Brain microvascular endothelial cell (primary cell): ENCODE measurements at regions not wholly inside any gene's neighbourhood (a gene's known extent, or its start where the extent isn't known, plus 50 kb on each side); places are given as distances from the start of the nearest gene placed in this dataset.

Experiments
- DNase-seq: peaks from one replicate; pipeline ENCODE4 v3.0.0-alpha.2; 2020
- H3K27ac ChIP-seq: fragments of 250-450 bp; sonication (Bioruptor Pico); 2 replicates; pipeline ENCODE4 v1.5.1; 2020; ENCODE audit warnings: mild to moderate bottlenecking, moderate library complexity
- H3K27me3 ChIP-seq: fragments of 250-450 bp; sonication (Bioruptor Pico); replicated peaks from 2 replicates; pipeline ENCODE4 v1.5.1; 2020; ENCODE audit warnings: mild to moderate bottlenecking
- H3K36me3 ChIP-seq: fragments of 250-450 bp; sonication (Bioruptor Pico); replicated peaks from 2 replicates; pipeline ENCODE4 v1.5.1; 2020; ENCODE audit warnings: mild to moderate bottlenecking
- H3K4me3 ChIP-seq: 2 replicates; pipeline ENCODE4 v1.5.1; 2011; ENCODE audit warnings: low read depth, mild to moderate bottlenecking, control low read depth, low read length, moderate library complexity
- CTCF ChIP-seq: IDR thresholded peaks from 2 replicates; pipeline ENCODE4 v1.5.1; 2011; ENCODE audit warnings: low read depth, mild to moderate bottlenecking, moderate library complexity, low read length, control low read depth, inconsistent platforms; ENCODE audit errors: missing control alignments
- in situ Hi-C: cut with HindIII; loops from 2 replicates; pipeline ENCODE4 v1.10.0; 2017; ENCODE audit warnings: low sequenced_read_pairs, low pct_ligation_motif_present

DNA sequence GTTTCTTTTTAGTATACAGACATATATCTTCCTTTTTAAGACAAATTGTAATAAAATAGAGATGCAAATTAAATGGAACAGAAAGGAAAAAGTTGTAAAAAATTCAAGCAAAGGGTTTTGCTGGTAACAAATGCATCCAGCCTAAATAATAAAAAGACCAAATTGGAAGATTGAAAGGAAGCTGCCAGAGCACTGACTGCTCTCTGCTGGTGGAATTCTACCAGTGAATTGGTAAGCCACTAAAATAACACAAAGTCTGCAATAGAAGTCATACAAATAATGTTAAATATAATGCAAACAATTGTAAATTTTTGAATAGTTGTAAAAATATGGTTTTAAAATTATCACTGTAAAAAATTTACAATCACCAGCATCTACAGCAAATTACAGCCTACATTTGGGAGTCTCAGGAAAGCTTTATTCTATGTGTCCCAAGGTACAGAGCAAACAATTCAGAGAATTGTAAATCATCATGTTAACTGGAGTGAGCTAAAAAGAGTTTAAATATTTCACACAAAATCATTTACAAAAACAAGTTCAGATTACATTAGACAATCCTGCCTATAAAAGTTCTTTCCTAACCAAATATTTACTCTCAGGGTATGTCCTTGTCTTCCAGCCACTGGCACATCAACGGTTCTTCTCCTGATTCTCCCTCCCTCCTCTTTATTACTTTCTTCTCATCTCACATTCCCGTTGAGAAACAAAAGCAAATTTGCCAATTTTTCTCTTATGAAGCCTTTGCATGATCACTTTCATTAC is 1322.5 kb downstream of the PCDH7 start:
- in situ Hi-C loops: no loop called here
- H3K27me3 ChIP-seq: no peaks in the 10 kb centered on the region
- no peak for DNase-seq
- peak; percentile 13 for TF ChIP-seq CTCF
- no peak overlapping the region for H3K27ac ChIP-seq
- no peaks in the 10 kb centered on the region for H3K36me3 ChIP-seq
- no peak overlapping the region for H3K4me3 ChIP-seq

DNA sequence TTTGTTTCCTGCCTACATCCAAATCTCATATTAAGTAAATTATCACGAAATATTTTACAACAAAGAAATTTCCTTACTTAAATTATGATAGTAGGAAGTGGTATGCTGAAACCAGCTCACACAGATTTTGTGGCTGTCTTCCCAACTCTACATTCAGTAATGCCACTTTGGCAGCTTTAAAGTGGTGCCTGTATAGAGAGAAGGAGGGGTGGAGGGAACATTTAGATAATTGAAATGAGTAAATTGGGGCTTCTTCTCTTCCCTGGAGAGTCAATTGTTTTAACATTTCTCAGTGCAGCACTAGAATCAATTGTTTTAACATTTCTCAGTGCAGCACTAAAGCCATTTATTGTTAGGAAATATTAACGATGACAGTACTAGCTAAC is 1323.1 kb downstream of the PCDH7 start:
- no peak overlapping the region for H3K27ac ChIP-seq
- H3K27me3 ChIP-seq: no peaks in the 10 kb centered on the region
- no peaks in the 10 kb centered on the region for H3K36me3 ChIP-seq
- H3K4me3 ChIP-seq: no peak overlapping the region
- no peak for TF ChIP-seq CTCF
- no peak for DNase-seq
- in situ Hi-C loops: no loop called here

GRCh38 chr4:32061916-32062315 is 1341.7 kb downstream of the PCDH7 start:
- in situ Hi-C loops: no loop called here
- H3K27me3 ChIP-seq: no peaks in the 10 kb centered on the region
- peak; percentile 13 for DNase-seq
- no peak overlapping the region for H3K4me3 ChIP-seq
- TF ChIP-seq CTCF: no peak
- no peaks in the 10 kb centered on the region for H3K36me3 ChIP-seq
- H3K27ac ChIP-seq: no peak overlapping the region

DNA sequence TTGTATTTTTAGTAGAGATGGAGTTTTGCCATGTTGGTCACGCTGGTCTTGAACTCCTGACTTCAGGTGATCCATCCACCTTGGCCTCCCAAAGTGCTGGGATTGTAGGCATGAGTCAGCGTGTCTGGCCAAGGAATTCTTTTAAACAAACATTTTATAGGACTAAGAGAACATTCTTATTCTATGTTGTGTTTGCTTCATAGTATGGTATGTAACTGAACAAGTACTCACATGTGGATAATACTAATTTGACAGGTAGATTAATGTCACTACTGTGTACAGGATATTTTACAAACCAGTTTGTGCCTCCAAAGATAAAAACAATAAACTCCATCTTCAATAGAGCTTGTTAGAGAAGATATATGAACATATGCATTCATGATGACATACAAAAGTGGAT is 1353.4 kb downstream of the PCDH7 start:
- DNase-seq: no peak
- in situ Hi-C loops: no loop called here
- H3K36me3 ChIP-seq: no peaks in the 10 kb centered on the region
- no peak for TF ChIP-seq CTCF
- H3K4me3 ChIP-seq: no peak overlapping the region
- no peaks in the 10 kb centered on the region for H3K27me3 ChIP-seq
- H3K27ac ChIP-seq: no peak overlapping the region

- TF ChIP-seq CTCF: no peak
- no peak for DNase-seq
- Histone ChIP-seq H3K27me3 (no peaks in the 10 kb centered on the region), H3K4me3 (no peak overlapping the region), H3K27ac (no peak overlapping the region), H3K36me3 (no peaks in the 10 kb centered on the region)
- in situ Hi-C loops: no loop called here
Measured at GRCh38 chr4:32087211-32087610, 1367.0 kb downstream of the PCDH7 start.

DNA sequence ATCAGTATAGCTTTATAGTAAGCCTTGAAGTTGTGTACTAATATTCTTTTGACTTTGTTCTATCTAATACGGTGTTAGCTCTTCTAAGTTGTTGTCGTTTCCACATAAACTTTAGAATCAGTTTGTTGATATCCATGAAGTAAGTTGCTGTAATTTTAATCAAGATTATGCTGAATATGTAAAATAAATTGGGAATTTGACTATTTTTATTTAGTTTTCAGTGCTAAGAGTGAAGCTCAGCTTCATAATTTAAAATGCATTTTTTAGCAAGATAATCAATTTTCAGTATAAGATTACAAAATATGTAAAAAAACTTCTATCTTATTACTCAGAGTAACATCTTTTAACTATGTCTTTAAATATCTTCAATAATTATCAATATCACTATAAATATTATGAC is 1374.8 kb downstream of the PCDH7 start:
- no peak for TF ChIP-seq CTCF

More for the DNA sequence above, 1374.8 kb downstream of the PCDH7 start:
- Histone ChIP-seq H3K27ac (no peak overlapping the region), H3K4me3 (no peak overlapping the region), H3K27me3 (no peaks in the 10 kb centered on the region), H3K36me3 (no peaks in the 10 kb centered on the region)
- in situ Hi-C loops: no loop called here
- DNase-seq: no peak
